Right cardiac atrium (tissue), 5 donors: ENCODE measurements at regions not wholly inside any gene's neighbourhood (a gene's known extent, or its start where the extent isn't known, plus 50 kb on each side); places are given as distances from the start of the nearest gene placed in this dataset.

Experiments
- ATAC-seq, 2 donors: fragments of 200-7000 bp; cut with Tn5 transposase; one replicate each; pipeline versions ENCODE4 v1.8.0 to v1.9.1; 2020; ENCODE audit warnings: moderate library complexity in 2 of 2, mild to moderate bottlenecking in 1 of 2
- DNase-seq, 3 donors: peaks; one replicate each; pipeline ENCODE4 v3.0.0-alpha.2; 2020
- H3K27ac ChIP-seq: one replicate; pipeline ENCODE4 v1.5.1; 2013; ENCODE audit warnings: mild to moderate bottlenecking, low read length, control low read depth, moderate library complexity
- H3K27me3 ChIP-seq: one replicate; pipeline ENCODE4 v1.6.1; 2013; ENCODE audit not compliant: control insufficient read depth, insufficient read depth
- H3K4me1 ChIP-seq: one replicate; pipeline ENCODE4 v1.6.1; 2013; ENCODE audit warnings: low read length; ENCODE audit not compliant: control insufficient read depth, insufficient read depth
- H3K4me3 ChIP-seq: one replicate; pipeline ENCODE4 v1.5.1; 2013; ENCODE audit warnings: low read length, control low read depth
- H3K9me3 ChIP-seq: one replicate; pipeline ENCODE4 v1.6.1; 2013; ENCODE audit warnings: low read length; ENCODE audit not compliant: control insufficient read depth
- WGBS: extraction: QIAGEN DNeasy Blood & Tissue Kit; methylation state at CpG from one replicate; pipeline ENCODE4 v1.1.7; 2013; 5-methylcytosine and 5-hydroxymethylcytosine counted together
- intact Hi-C, 4 donors: fragments of 100-400 bp; cut with DNase I; formaldehyde crosslinking; loops; one replicate each; pipeline versions ENCODE4 v1.11.0 to v1.14.0; 2022 to 2023
- donor health status: healthy with polysubstance abuse.
- donor health status: DM: no; HTN: yes; CAD: no.
- donor health status: DM: no; HTN: no; CAD: no.
- donor health status: DM: no; HTN: yes; CAD: no; lungs with severe emphysema.
- donor health status: DM: yes; HTN: yes; CAD: no.

- ATAC-seq (no peak), DNase-seq (no peak)
- WGBS = 92% methylated on average over 4 of the region's 4 CpGs
- Histone ChIP-seq H3K9me3 (no peaks in the 10 kb centered on the region), H3K4me1 (no peaks in the 10 kb centered on the region), H3K27ac (no peak overlapping the region), H3K27me3 (peaks cover under 1% of the 10 kb centered on the region), H3K4me3 (no peak overlapping the region)
- intact Hi-C loops = no loop called here
Observed at GRCh38 chr2:21401022-21401698, 277.4 kb downstream of the TDRD15 start.

- no peaks in the 10 kb centered on the region for H3K27me3 ChIP-seq
- DNase-seq (no peak), ATAC-seq (no peak)
- H3K4me3 ChIP-seq = no peak overlapping the region
- 62% methylated on average over 4 of the region's 4 CpGs for WGBS
- H3K27ac ChIP-seq = no peak overlapping the region
- no peaks in the 10 kb centered on the region for H3K4me1 ChIP-seq
- H3K9me3 ChIP-seq = no peaks in the 10 kb centered on the region
- intact Hi-C loops = no loop called here
Observed at GRCh38 chr2:21404137-21404536, 280.4 kb downstream of the TDRD15 start.

- Histone ChIP-seq H3K27ac (no peak overlapping the region), H3K27me3 (no peaks in the 10 kb centered on the region), H3K9me3 (no peaks in the 10 kb centered on the region), H3K4me1 (no peaks in the 10 kb centered on the region), H3K4me3 (no peak overlapping the region)
- DNase-seq (no peak), ATAC-seq (no peak)
- intact Hi-C loops = no loop called here
- WGBS = 80% methylated on average over 7 of the region's 7 CpGs
Observed at GRCh38 chr2:21404827-21405625, 281.3 kb downstream of the TDRD15 start.

- intact Hi-C loops = no loop called here
- ATAC-seq (no peak), DNase-seq (no peak)
- WGBS = 87% methylated on average over 1 of the region's 1 CpG
- no peaks in the 10 kb centered on the region for H3K4me1 ChIP-seq
- no peak overlapping the region for H3K4me3 ChIP-seq
- H3K27me3 ChIP-seq = no peaks in the 10 kb centered on the region
- H3K27ac ChIP-seq = no peak overlapping the region
- H3K9me3 ChIP-seq = no peaks in the 10 kb centered on the region
Observed at GRCh38 chr2:21406386-21406785, 282.6 kb downstream of the TDRD15 start.

GRCh38 chr2:21406911-21407310, 283.1 kb downstream of the TDRD15 start:
- DNase-seq (no peak), ATAC-seq (no peak)
- intact Hi-C loops = no loop called here
- H3K9me3 ChIP-seq = no peaks in the 10 kb centered on the region
- no peak overlapping the region for H3K4me3 ChIP-seq
- H3K27ac ChIP-seq = no peak overlapping the region
- H3K27me3 ChIP-seq = no peaks in the 10 kb centered on the region
- WGBS = 71% methylated on average over 3 of the region's 3 CpGs
- H3K4me1 ChIP-seq = no peaks in the 10 kb centered on the region

GRCh38 chr2:21407851-21408250, 284.1 kb downstream of the TDRD15 start:
- intact Hi-C loops = no loop called here
- no peak for DNase-seq

GRCh38 chr2:21411741-21412140, 288.0 kb downstream of the TDRD15 start:
- ATAC-seq (no peak), DNase-seq (no peak)
- Histone ChIP-seq H3K4me3 (no peak overlapping the region), H3K4me1 (no peaks in the 10 kb centered on the region), H3K27ac (no peak overlapping the region), H3K9me3 (no peaks in the 10 kb centered on the region), H3K27me3 (no peaks in the 10 kb centered on the region)
- intact Hi-C loops = no loop called here
- 76% methylated on average over 5 of the region's 5 CpGs for WGBS

More at GRCh38 chr2:21407851-21408250, 284.1 kb downstream of the TDRD15 start:
- 62% methylated on average over 1 of the region's 1 CpG for WGBS
- no peak for ATAC-seq
- no peaks in the 10 kb centered on the region for H3K9me3 ChIP-seq
- no peaks in the 10 kb centered on the region for H3K4me1 ChIP-seq
- no peak overlapping the region for H3K27ac ChIP-seq
- H3K4me3 ChIP-seq = no peak overlapping the region
- no peaks in the 10 kb centered on the region for H3K27me3 ChIP-seq

- ATAC-seq = no peak
- Histone ChIP-seq H3K27me3 (no peaks in the 10 kb centered on the region), H3K4me1 (no peaks in the 10 kb centered on the region), H3K4me3 (no peak overlapping the region), H3K9me3 (no peaks in the 10 kb centered on the region), H3K27ac (no peak overlapping the region)
- WGBS = 66% methylated on average over 4 of the region's 4 CpGs
- DNase-seq = no peak
- intact Hi-C loops = no loop called here
Observed at GRCh38 chr2:21412944-21413443, 289.2 kb downstream of the TDRD15 start.

GRCh38 chr2:21415234-21415633, 291.5 kb downstream of the TDRD15 start:
- H3K4me1 ChIP-seq = no peaks in the 10 kb centered on the region
- no peak for DNase-seq
- H3K27me3 ChIP-seq = no peaks in the 10 kb centered on the region
- ATAC-seq = no peak
- H3K9me3 ChIP-seq = no peaks in the 10 kb centered on the region
- no peak overlapping the region for H3K4me3 ChIP-seq
- intact Hi-C loops = no loop called here
- no peak overlapping the region for H3K27ac ChIP-seq
- WGBS = 64% methylated on average over 3 of the region's 3 CpGs

- H3K27me3 ChIP-seq = no peaks in the 10 kb centered on the region
- no peak overlapping the region for H3K27ac ChIP-seq
- intact Hi-C loops = no loop called here
- no peak for ATAC-seq
- H3K4me1 ChIP-seq = no peaks in the 10 kb centered on the region
- no peaks in the 10 kb centered on the region for H3K9me3 ChIP-seq
- H3K4me3 ChIP-seq = no peak overlapping the region
- DNase-seq = no peak
Observed at GRCh38 chr2:21416226-21416625, 292.5 kb downstream of the TDRD15 start.

- WGBS = 63% methylated on average over 4 of the region's 4 CpGs
- no peaks in the 10 kb centered on the region for H3K4me1 ChIP-seq
- H3K27me3 ChIP-seq = no peaks in the 10 kb centered on the region
- DNase-seq = no peak
- intact Hi-C loops = no loop called here
- no peak overlapping the region for H3K4me3 ChIP-seq
- no peak overlapping the region for H3K27ac ChIP-seq
- no peaks in the 10 kb centered on the region for H3K9me3 ChIP-seq
- ATAC-seq = no peak
Observed at GRCh38 chr2:21418456-21418855, 294.7 kb downstream of the TDRD15 start.
